GM18907 (cell line): ENCODE measurements at regions not wholly inside any gene's neighbourhood (a gene's known extent, or its start where the extent isn't known, plus 50 kb on each side); places are given as distances from the start of the nearest gene placed in this dataset.
"Not testable (repeated sequence)": the region's sequence is repeated elsewhere in the genome, so short reads cannot be mapped to it uniquely, and the experiment has no call there.

Experiments used
- ATAC-seq: cut with Tn5 transposase; IDR thresholded peaks from one replicate; pipeline ENCODE4 v1.9.1; 2021; ENCODE audit warnings: mild to moderate bottlenecking, moderate library complexity; ENCODE audit not compliant: unreplicated experiment

DNA sequence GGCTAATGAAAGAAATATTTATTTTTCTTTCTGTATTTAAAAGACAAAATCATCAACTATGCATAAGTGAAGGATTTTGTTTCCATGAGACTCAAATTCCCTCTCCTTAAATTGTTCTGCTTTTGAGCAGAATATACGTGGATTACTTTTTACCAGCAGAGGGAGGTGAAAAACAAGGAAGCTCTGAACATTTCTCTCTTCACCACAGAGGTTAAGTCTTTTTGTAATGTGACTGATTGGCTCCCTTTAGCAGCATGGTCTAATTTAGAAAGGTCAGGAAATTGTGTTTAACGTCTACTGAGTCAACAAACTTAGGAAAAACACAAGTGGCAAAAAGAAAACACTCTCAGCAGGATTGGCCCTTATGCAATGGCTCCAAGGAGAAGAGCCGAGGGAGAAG lies 55.1 kb upstream of the F9 start:
- no peak for ATAC-seq

DNA sequence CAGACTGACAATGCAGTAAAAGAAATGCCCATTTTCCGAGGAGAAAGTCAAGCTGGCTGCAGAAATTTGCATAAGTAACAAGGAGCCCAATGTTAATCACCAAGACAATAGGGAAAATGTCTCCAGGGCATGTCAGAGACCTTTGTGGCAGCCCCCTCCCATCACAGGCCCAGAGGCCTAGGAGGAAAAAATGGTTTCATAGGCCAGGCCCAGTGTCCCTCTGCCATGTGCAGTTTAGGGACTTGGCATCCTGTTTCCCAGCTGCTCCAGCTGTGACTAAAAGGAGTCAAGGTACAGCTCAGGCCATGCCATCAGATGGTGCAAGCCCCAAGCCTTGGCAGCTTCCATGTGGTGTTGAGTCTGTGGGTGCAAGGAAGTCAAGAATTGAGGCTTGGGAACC lies 68.6 kb upstream of the F9 start:
- ATAC-seq, result not testable (repeated sequence)

DNA sequence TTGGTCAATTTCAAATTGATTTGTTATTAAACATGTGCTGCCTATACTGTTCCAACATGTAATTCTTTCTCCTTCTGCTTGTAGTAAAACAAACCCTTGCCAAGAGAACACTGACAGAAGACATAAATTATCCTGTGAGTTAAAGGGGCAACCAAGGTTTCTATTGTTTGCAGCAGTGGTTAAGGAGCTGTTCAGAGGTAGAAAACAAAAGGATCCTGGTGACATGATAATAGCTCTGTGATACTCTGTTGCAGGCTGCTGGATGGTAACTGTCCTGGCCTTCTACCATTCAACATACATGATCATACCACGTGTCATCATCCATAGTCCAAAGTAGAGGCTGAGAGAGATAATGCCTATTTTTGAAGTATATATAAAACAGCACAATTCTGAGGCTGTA lies 75.8 kb upstream of the F9 start:
- no peak for ATAC-seq

DNA sequence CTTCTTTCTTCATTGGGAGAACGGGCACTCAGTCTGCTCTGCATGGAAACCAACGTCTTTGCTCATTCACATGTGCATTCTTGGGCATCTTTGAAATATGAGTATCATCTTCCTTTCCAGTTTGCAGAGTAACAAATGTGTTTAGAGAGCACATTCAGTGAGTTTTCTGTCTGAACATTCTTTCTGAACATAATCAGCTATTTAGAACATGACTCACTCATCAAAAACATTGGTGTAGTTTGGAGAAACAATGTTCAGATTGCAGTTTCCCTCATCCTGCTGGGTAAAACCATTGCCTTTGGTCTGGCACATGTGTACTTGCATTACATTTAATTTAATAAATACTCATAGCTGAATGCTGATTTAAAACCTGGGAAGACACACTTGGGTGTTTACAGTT lies 81.5 kb upstream of the F9 start:
- no peak for ATAC-seq

GRCh38 chrX:139446832-139447231 lies 83.7 kb upstream of the F9 start:
- no peak for ATAC-seq

DNA sequence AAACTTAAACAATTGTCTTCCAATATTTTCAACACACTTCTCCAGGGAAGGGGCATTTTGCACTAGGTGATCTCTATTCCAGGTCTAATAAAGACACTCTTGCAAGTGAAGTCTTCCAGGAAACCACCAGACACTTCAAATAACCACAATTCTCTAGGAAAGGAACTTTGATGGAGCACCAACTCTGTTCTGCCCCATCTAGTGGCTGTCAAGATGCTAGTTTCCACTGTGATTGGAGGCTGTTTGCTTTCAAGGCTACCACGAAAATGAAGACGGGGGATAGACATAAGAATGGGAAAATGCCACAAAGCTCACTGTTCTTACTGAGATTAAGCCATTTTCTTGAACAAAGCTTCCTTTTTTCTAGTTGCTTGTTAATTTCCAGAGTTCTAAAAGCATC lies 100.6 kb upstream of the F9 start:
- ATAC-seq, result no peak

DNA sequence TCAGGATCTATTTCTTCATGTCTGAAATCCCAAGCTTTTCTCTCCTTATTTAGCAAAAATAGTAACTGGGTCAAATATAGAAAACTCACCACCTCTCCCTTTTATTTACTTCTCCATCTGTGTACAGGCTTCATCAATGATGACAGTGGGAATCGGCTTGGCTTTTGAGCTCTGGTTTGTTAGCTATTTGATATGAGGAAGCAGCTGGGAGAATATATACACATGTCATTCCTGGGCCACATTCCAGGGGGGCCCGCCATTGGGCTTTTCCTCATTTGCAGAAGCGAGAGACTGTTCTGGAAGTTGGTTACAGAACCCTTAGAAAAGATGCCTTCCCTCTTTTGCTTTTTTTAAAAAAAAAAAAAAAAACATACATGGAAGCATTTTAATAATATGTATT lies 107.4 kb upstream of the F9 start:
- ATAC-seq, result no peak

DNA sequence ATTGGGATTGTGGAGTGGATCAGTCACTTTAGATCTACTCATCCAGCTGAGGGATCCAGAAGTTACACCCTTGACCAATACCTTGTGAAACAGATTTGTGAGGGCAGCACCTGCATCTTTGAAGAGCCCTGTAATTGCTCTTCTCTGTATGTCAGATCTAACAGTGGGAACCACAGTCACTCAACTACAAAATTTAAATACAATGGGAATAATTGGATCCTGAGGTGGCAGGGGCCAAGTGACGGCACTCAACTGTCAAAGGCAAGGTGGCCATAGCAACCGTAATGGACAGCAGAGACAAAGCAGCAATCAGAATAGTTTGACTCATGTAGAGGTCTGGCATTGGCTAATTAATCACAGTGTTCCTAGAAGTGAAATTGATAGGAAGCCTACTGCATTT lies 132.3 kb upstream of the F9 start:
- ATAC-seq, result not testable (repeated sequence)

GRCh38 chrX:139388254-139388653 lies 142.3 kb upstream of the F9 start:
- ATAC-seq, result no peak

GRCh38 chrX:139382529-139382928 lies 148.0 kb upstream of the F9 start:
- no peak for ATAC-seq

DNA sequence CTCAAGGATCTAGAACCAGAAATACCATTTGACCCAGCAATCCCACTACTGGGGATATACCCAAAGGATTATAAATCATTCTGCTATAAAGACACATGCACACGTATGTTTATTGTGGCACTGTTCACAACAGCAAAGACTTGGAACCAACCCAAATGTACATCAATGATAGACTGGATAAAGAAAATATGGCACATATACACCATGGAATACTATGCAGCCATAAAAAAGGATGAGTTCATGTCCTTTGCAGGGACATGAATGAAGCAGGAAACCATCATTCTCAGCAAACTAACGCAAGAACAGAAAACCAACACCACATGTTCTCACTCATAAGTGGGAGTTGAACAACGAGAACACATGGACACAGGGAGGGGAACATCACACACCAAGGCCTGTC lies 154.0 kb upstream of the F9 start:
- ATAC-seq, result not testable (repeated sequence)

DNA sequence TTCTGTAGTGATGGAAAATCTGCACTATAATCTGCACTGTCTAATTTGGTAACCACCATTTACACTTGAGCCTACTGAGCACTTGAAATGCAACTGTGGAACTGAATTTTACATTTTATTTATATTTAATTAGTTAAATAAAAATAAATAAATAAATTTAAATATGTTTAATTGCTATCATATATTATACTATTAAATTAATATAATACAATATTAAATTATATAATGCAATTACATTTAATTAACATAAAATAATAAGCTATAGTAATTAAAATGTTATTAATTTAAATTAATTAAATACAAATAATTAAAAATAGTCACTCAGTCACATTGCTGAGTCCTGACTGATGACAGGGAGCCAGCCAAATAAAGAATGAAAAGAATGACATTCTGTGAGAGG lies 170.2 kb upstream of the F9 start:
- ATAC-seq, result no peak

GRCh38 chrX:139342594-139342991 lies 187.9 kb upstream of the F9 start:
- not testable (repeated sequence) for ATAC-seq

- ATAC-seq, result not testable (repeated sequence)
These were observed 188.5 kb upstream of the F9 start for GRCh38 chrX:139341855-139342593.

- no peak for ATAC-seq
These were observed 198.1 kb upstream of the F9 start for GRCh38 chrX:139332441-139332840.

DNA sequence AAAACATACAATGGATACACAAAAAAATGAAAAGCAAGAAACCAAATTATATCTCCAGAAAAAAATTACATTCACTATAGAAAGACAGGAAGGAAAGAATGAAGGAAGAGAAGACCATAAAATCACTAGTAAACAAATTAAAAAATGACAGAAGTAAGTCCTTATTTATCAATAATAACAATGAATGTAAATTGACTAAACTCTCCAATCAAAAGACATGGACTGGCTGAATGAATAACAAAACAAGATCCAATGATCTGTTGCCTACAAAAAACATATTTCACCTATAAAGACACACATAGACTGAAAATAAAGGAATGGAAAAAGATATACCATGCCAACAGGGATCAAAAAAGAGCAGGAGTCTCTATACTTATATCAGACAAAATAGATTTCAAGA lies 203.2 kb upstream of the F9 start:
- no peak for ATAC-seq

GRCh38 chrX:139324756-139325155 lies 205.8 kb upstream of the F9 start:
- no peak for ATAC-seq

- ATAC-seq, result not testable (repeated sequence)
These were observed 209.7 kb upstream of the F9 start for GRCh38 chrX:139320661-139321354.

- ATAC-seq, result not testable (repeated sequence)
These were observed 223.9 kb upstream of the F9 start for GRCh38 chrX:139306675-139307074.

DNA sequence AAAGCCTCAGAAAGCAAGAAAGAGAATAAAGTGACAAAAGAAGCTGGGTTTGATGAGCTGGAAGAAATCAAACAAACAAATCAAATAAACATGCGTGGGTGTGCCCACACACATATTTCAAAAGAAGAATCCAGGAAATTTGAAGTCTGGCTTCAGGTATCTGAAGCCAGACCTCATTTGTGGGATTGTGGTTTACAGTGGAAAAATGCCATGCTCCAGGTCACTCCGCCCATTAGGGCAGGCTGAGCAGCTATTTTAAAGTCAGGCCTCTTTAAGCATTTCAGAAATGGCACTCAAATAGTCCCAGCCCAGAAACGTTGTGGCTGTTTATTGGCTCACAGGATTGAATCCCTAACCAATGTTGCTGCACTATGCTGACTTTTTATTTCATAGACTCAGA lies 226.1 kb upstream of the F9 start:
- no peak for ATAC-seq

DNA sequence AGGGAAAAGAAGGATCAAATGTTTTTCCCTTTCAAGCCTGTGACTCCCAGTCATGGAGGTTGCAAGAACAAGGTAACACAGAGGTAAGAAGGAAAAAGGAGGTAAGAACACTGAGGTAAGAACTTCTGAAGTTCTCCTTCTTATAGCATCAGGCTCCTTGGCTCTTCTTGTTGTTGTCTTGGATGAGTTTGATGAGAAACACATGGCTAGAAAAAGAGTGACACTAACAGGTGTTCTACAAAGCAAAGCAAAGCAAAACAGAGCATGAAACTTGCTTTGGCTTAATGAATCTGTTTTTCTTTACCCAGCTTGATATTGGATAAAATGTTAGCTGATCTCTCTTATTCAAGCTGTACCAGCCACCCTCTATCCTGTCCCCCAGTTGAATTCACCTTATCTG lies 231.2 kb upstream of the F9 start:
- ATAC-seq, result no peak

- no peak for ATAC-seq
These were observed 232.1 kb upstream of the F9 start for GRCh38 chrX:139298437-139298836.

DNA sequence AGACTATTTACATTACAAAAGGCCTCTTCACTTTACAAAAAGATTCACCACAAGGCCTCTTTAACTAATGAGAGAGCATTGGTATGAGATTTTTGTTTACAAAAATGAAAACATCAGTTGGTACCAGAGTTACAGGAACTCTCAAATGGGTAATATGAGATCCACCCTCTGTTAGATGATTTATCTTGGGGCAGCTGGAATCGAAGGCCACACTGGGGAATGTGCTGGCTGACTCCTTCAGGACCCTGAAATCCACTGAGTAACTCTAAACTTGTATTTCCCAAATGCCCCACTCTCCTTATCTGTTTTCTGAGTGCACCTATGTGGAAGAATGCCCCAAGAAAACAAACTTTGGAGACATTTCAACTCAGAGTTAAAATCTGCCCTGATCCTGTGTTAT lies 232.9 kb upstream of the F9 start:
- no peak for ATAC-seq
